Amygdala (tissue), 56 donors: ENCODE measurements at regions not wholly inside any gene's neighbourhood (a gene's known extent, or its start where the extent isn't known, plus 50 kb on each side); places are given as distances from the start of the nearest gene placed in this dataset.

Experiments used
- DNase-seq, 56 donors: peaks; one replicate each; lab custom pipeline; 2025; lab: John Stamatoyannopoulos, UW

GRCh38 chr3:16802389-16802788 is 82.4 kb upstream of the PLCL2 start:
- no peak for DNase-seq

GRCh38 chr3:16803019-16803418 is 81.7 kb upstream of the PLCL2 start:
- DNase-seq = no peak

- DNase-seq = no peak
These were observed 77.4 kb upstream of the PLCL2 start for GRCh38 chr3:16807391-16807790.

GRCh38 chr3:16808393-16809107 is 76.2 kb upstream of the PLCL2 start:
- no peak for DNase-seq

GRCh38 chr3:16809482-16809881 is 75.3 kb upstream of the PLCL2 start:
- DNase-seq = no peak

GRCh38 chr3:16809993-16810392 is 74.8 kb upstream of the PLCL2 start:
- no peak for DNase-seq

- DNase-seq = no peak
These were observed 74.0 kb upstream of the PLCL2 start for GRCh38 chr3:16810593-16811367.

GRCh38 chr3:16811950-16812349 is 72.8 kb upstream of the PLCL2 start:
- DNase-seq = no peak

GRCh38 chr3:16813336-16813735 is 71.4 kb upstream of the PLCL2 start:
- DNase-seq = no peak

GRCh38 chr3:16816048-16816780 is 68.5 kb upstream of the PLCL2 start:
- no peak for DNase-seq

GRCh38 chr3:16817197-16817596 is 67.6 kb upstream of the PLCL2 start:
- DNase-seq = no peak

- no peak for DNase-seq
These were observed 66.6 kb upstream of the PLCL2 start for GRCh38 chr3:16818194-16818593.

GRCh38 chr3:16818945-16819344 is 65.8 kb upstream of the PLCL2 start:
- no peak for DNase-seq

GRCh38 chr3:16820485-16820884 is 64.3 kb upstream of the PLCL2 start:
- no peak for DNase-seq

- DNase-seq = no peak
These were observed 63.7 kb upstream of the PLCL2 start for GRCh38 chr3:16821053-16821452.

- DNase-seq = no peak
These were observed 60.6 kb upstream of the PLCL2 start for GRCh38 chr3:16824081-16824696.

GRCh38 chr3:16825617-16826204 is 59.0 kb upstream of the PLCL2 start:
- DNase-seq = no peak

- no peak for DNase-seq
These were observed 55.9 kb upstream of the PLCL2 start for GRCh38 chr3:16828815-16829214.

- DNase-seq = no peak
These were observed 52.9 kb upstream of the PLCL2 start for GRCh38 chr3:16831846-16832245.

GRCh38 chr3:16834214-16834613 is 50.5 kb upstream of the PLCL2 start:
- DNase-seq = no peak

GRCh38 chr3:16834753-16835152 is 50.0 kb upstream of the PLCL2 start:
- no peak for DNase-seq
